ENCODE measurements at regions not wholly inside any gene's neighbourhood (a gene's known extent, or its start where the extent isn't known, plus 50 kb on each side); places are given as distances from the start of the nearest gene placed in this dataset.

GRCh38 chr3:130841357-130841756, 52.5 kb upstream of the ATP2C1 start:
- no peak for DNase-seq

DNA sequence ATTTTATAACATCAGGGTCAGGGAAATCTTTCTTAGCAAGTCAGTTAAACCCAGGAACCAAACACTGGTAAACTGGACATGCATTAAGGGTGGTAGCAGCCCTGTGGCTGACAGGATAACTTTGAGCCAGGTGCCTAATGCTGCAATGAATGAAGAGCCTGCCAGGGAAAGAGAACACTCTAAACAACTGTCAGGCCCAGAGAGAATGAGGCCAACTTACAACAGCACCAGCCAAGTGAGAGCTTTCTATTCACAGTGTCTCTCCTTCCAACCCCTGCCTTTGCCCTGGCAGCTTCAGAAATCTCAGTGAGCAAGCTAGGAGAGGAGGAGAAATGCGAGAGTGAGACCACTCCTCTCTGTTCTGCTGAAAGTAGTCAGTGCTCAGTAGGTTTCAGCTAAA, 50.4 kb upstream of the ATP2C1 start:
- peak; percentile 39 for DNase-seq

Measured in midbrain (tissue), 1 donor.